ENCODE measurements at regions not wholly inside any gene's neighbourhood (a gene's known extent, or its start where the extent isn't known, plus 50 kb on each side); places are given as distances from the start of the nearest gene placed in this dataset.

GRCh38 chr4:4960574-4960973 lies 58.7 kb downstream of the CYTL1 start:
- TF ChIP-seq CTCF (conservative IDR thresholded peaks at IDR 0.05; ENCODE audit: control insufficient read depth, insufficient read depth, low read depth, low read length), result no peak
- no peak overlapping the region for H3K4me3 ChIP-seq (ENCODE audit: control insufficient read depth, low read depth, low read length)
- no peak for DNase-seq (ENCODE audit: low read depth)

- TF ChIP-seq CTCF (conservative IDR thresholded peaks at IDR 0.05; ENCODE audit: control insufficient read depth, insufficient read depth, low read depth, low read length), result no peak
- DNase-seq (ENCODE audit: low read depth), result no peak
- no peak overlapping the region for H3K4me3 ChIP-seq (ENCODE audit: control insufficient read depth, low read depth, low read length)
These were observed 57.3 kb downstream of the CYTL1 start for GRCh38 chr4:4961936-4962335.

- TF ChIP-seq CTCF (conservative IDR thresholded peaks at IDR 0.05; ENCODE audit: control insufficient read depth, insufficient read depth, low read depth, low read length), result no peak
- H3K4me3 ChIP-seq (ENCODE audit: control insufficient read depth, low read depth, low read length), result no peak overlapping the region
- DNase-seq (ENCODE audit: low read depth), result no peak
These were observed 56.3 kb downstream of the CYTL1 start for GRCh38 chr4:4962928-4963327.
